Liver (tissue), 3 donors: ENCODE measurements at regions not wholly inside any gene's neighbourhood (a gene's known extent, or its start where the extent isn't known, plus 50 kb on each side); places are given as distances from the start of the nearest gene placed in this dataset.

Source experiments
- CTCF ChIP-seq: fragments of 150-350 bp; IDR thresholded peaks from 2 replicates; pipeline ENCODE4 v1.5.1; 2017; ENCODE audit warnings: improper control_type of control experiment, low read depth, low read length; ENCODE audit not compliant: missing input control
- GABPA ChIP-seq, 2 donors: IDR thresholded peaks in 1 of 2; conservative IDR thresholded peaks in 1 of 2; 2 replicates each; pipeline ENCODE4 v1.6.1; 2016; ENCODE audit warnings: antibody characterized with exemption in 2 of 2, mild to moderate bottlenecking in 1 of 2, moderate library complexity in 1 of 2
- MAX ChIP-seq: IDR thresholded peaks from 2 replicates; pipeline ENCODE4 v1.6.1; 2016; ENCODE audit warnings: antibody characterized with exemption
- YY1 ChIP-seq: IDR thresholded peaks from 2 replicates; pipeline ENCODE4 v1.6.1; 2016; ENCODE audit warnings: antibody characterized with exemption, mild to moderate bottlenecking
- donor health status: healthy.
- donor health status: healthy.

GRCh38 chr15:39487458-39487735, 93.5 kb upstream of the THBS1 start:
- no peak for TF ChIP-seq MAX
- TF ChIP-seq CTCF = no peak
- no peak for TF ChIP-seq YY1
- no peak for TF ChIP-seq GABPA (IDR thresholded peaks at IDR 0.05 in 1 of 2, conservative IDR thresholded peaks at IDR 0.05 in 1 of 2)
